Skeletal muscle tissue (tissue), 3 donors: ENCODE measurements at regions not wholly inside any gene's neighbourhood (a gene's known extent, or its start where the extent isn't known, plus 50 kb on each side); places are given as distances from the start of the nearest gene placed in this dataset.
"Not testable (repeated sequence)": the region's sequence is repeated elsewhere in the genome, so short reads cannot be mapped to it uniquely, and the experiment has no call there.

ENCODE experiments used
- H3K27ac ChIP-seq: one replicate; pipeline ENCODE4 v1.7.0; 2013; ENCODE audit warnings: mild to moderate bottlenecking, low read depth, low read length, inconsistent platforms
- H3K27me3 ChIP-seq, 3 donors: one replicate each; pipeline ENCODE4 v1.7.0; 2013; ENCODE audit warnings: low read length in 3 of 3; ENCODE audit not compliant: control insufficient read depth in 3 of 3, insufficient read depth in 3 of 3
- H3K36me3 ChIP-seq, 3 donors: one replicate each; pipeline ENCODE4 v1.7.0; 2013; ENCODE audit warnings: low read length in 3 of 3; ENCODE audit not compliant: control insufficient read depth in 3 of 3, insufficient read depth in 3 of 3
- H3K4me1 ChIP-seq, 3 donors: one replicate each; pipeline ENCODE4 v1.7.0; 2013; ENCODE audit warnings: low read length in 3 of 3, mild to moderate bottlenecking in 3 of 3; ENCODE audit not compliant: control insufficient read depth in 3 of 3, insufficient read depth in 3 of 3
- H3K4me3 ChIP-seq, 3 donors: one replicate each; pipeline ENCODE4 v1.7.0; 2013; ENCODE audit warnings: low read length in 3 of 3
- H3K9ac ChIP-seq, 3 donors: one replicate each; pipeline ENCODE4 v1.7.0; 2013; ENCODE audit warnings: low read length in 3 of 3, mild to moderate bottlenecking in 3 of 3, moderate library complexity in 2 of 3, low read depth in 1 of 3
- H3K9me3 ChIP-seq, 3 donors: one replicate each; pipeline ENCODE4 v1.7.0; 2013; ENCODE audit warnings: low read length in 3 of 3; ENCODE audit not compliant: control insufficient read depth in 3 of 3
- donor health status: Osteomylitis.

DNA sequence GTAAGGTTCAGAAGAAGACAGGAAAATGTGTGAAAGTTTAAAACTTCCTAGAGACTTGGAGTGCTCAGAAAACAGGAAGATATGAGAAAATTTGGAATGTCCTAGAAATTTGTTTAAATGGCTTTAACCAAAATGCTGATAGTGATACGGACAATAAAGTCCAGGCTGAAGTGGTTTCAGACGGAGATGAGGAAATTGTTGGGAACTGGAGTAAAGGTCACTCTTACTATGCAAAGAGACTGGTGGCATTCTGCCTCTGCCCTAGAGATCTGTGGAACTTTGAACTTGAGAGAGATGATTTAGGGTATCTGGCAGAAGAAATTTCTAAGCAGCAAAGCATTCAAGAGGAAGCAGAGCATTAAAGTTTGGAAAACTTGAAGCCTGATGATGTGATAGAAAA lies 126.7 kb upstream of the TGFBR2 start:
- H3K27ac ChIP-seq, H3K9ac ChIP-seq, H3K9me3 ChIP-seq, H3K4me1 ChIP-seq, H3K27me3 ChIP-seq, H3K36me3 ChIP-seq, H3K4me3 ChIP-seq: not testable (repeated sequence)

- H3K27ac ChIP-seq, H3K9me3 ChIP-seq, H3K27me3 ChIP-seq, H3K4me1 ChIP-seq, H3K36me3 ChIP-seq, H3K9ac ChIP-seq, H3K4me3 ChIP-seq: not testable (repeated sequence)
These were observed 126.2 kb upstream of the TGFBR2 start for GRCh38 chr3:30480156-30480555.

GRCh38 chr3:30480587-30480986 lies 125.8 kb upstream of the TGFBR2 start:
- Histone ChIP-seq H3K9ac (no peak overlapping the region), H3K27me3 (no peaks in the 10 kb centered on the region), H3K4me3 (no peak overlapping the region), H3K4me1 (peaks cover 0 to 7% (median 3%) of the 10 kb centered on the region in 3 donors), H3K27ac (no peak overlapping the region), H3K9me3 (no peaks in the 10 kb centered on the region), H3K36me3 (no peaks in the 10 kb centered on the region)

DNA sequence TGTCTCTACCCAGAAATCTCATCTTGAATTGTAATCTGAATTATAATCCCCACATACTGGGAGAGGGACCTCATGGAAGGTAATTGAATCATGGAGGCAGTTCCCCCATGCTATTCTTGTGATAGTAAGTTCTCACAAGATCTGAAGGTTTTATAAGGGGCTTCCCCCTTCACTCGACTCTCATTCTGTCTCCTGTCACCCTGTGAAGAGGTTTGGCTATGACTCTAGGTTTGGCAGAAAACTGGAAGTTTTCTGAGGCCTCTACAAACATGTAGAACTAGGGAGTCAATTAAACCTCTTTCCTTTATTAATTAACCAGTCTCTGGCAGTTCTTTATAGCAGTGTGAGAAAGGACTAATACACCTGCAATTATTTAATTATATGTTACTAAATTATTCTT lies 125.2 kb upstream of the TGFBR2 start:
- H3K4me3 ChIP-seq, result no peak overlapping the region
- no peaks in the 10 kb centered on the region for H3K9me3 ChIP-seq
- H3K27ac ChIP-seq, result no peak overlapping the region
- H3K27me3 ChIP-seq, result no peaks in the 10 kb centered on the region
- H3K9ac ChIP-seq, result no peak overlapping the region
- no peaks in the 10 kb centered on the region for H3K36me3 ChIP-seq
- H3K4me1 ChIP-seq, result peaks cover 0 to 7% (median 3%) of the 10 kb centered on the region in 3 donors

DNA sequence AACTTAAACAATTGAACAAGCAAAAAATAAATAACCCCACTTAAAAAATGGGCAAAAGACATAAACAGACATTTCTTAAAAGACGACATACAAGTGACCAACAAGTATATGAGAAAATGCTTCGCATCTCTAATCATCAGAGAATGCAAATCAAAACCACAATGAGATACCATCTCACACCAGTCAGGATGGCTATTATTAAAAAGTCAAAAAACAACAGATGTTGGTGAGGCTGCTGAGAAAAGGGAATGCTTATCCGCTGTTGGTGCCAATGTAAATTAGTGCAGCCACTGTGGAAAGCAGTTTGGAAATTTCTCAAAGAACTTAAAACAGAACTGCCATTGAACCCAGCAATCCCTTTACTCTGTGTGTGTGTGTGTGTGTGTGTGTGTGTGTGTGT lies 122.2 kb upstream of the TGFBR2 start:
- not testable (repeated sequence) for H3K27ac ChIP-seq, H3K27me3 ChIP-seq, H3K36me3 ChIP-seq, H3K4me1 ChIP-seq, H3K4me3 ChIP-seq, H3K9ac ChIP-seq, H3K9me3 ChIP-seq

DNA sequence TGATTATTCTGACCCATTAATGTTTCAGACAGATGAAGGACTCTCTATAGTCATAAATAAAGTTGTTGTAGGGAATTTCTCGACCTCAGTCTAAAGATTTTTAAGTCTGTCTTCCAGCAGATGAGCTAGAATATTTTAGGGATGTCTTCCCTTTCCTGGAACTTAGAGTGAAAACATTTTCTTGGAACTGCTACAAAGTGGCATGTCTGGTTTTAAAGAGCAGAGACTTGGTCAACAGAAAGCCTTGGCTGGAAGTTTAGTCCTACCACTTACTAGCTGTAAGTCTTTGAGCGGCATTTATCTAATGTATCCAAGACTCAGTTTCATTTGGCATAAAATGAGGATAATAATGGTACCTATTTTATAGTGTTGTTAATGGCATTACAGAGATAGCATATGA lies 120.0 kb upstream of the TGFBR2 start:
- Histone ChIP-seq H3K36me3 (no peaks in the 10 kb centered on the region), H3K27ac (no peak overlapping the region), H3K4me3 (no peak overlapping the region), H3K4me1 (no peaks in the 10 kb centered on the region), H3K9me3 (no peaks in the 10 kb centered on the region), H3K27me3 (no peaks in the 10 kb centered on the region), H3K9ac (no peak overlapping the region)

GRCh38 chr3:30488070-30488756 lies 118.2 kb upstream of the TGFBR2 start:
- Histone ChIP-seq H3K9ac (no peak overlapping the region), H3K27me3 (no peaks in the 10 kb centered on the region), H3K9me3 (no peaks in the 10 kb centered on the region), H3K27ac (no peak overlapping the region), H3K4me3 (no peak overlapping the region), H3K4me1 (no peaks in the 10 kb centered on the region), H3K36me3 (no peaks in the 10 kb centered on the region)

DNA sequence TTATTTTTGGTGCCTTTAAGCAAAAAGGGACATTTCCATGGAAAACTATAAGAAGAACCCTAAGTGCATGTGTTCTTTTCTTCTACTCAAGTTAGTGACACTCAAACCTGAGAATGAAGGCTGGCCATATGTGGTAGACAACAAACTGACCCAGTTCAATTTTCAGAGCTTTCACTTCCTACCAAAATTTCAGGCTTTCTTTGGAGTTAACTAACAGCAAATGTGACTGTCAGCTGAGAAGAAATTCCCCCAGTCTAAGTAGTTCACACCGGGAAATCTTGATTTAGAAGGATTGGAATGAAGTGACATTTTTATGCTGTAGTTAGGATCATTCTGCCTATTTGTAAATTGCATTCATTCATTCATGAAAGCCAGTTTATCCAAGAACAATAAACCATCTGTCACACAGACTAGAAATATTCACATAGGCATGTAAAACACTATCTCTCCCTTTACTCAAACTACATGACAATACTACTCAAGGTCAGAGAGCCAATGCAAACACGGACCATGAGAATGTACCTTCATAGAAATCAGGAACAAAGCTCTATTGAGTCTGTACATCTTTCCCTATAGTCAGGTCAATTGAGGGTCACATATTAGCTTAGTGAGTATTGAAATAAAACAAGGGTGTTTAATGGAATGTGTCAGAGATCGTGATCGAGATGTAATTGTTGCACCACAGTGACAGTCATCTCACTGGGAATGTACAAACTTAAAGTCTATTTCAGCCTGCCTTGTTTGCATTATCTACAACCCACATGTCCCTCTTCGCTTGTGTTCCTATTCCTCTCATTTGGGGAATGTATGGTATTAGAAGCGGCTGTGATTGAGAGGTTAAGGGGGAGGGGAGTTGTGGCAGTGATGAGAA lies 113.8 kb upstream of the TGFBR2 start:
- Histone ChIP-seq H3K36me3 (no peaks in the 10 kb centered on the region), H3K4me1 (peaks cover 3 to 14% (median 4%) of the 10 kb centered on the region in 3 donors), H3K4me3 (no peak overlapping the region), H3K27me3 (no peaks in the 10 kb centered on the region), H3K27ac (no peak overlapping the region), H3K9ac (no peak overlapping the region), H3K9me3 (no peaks in the 10 kb centered on the region)

DNA sequence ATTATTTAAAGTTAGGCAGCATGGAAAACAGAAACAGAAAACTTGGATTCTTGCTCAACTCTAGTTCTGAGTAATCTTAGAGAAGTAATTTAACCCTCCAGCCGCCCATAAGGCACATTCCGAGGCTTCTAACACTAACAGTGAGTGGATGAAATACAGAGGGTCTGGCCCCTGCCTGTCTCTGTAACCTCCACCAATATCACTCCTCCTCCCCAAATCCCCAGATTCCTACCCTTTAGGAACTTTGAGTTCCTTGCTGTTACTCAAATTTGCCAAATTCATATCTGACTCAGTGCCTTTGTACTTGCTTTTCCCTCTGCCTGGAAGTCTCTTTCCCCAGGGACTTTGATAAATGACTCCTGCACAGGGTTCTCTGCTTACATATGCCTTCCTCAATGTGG lies 112.5 kb upstream of the TGFBR2 start:
- Histone ChIP-seq H3K4me3 (no peak overlapping the region), H3K9ac (no peak overlapping the region), H3K27ac (peak overlapping the region; percentile 36), H3K36me3 (no peaks in the 10 kb centered on the region), H3K27me3 (no peaks in the 10 kb centered on the region), H3K9me3 (no peaks in the 10 kb centered on the region), H3K4me1 (peaks cover 3 to 14% (median 4%) of the 10 kb centered on the region in 3 donors)
